ENCODE measurements at regions not wholly inside any gene's neighbourhood (a gene's known extent, or its start where the extent isn't known, plus 50 kb on each side); places are given as distances from the start of the nearest gene placed in this dataset.
A peak's percentile ranks its signal among the peaks of the same experiment; 100 is the strongest.

DNA sequence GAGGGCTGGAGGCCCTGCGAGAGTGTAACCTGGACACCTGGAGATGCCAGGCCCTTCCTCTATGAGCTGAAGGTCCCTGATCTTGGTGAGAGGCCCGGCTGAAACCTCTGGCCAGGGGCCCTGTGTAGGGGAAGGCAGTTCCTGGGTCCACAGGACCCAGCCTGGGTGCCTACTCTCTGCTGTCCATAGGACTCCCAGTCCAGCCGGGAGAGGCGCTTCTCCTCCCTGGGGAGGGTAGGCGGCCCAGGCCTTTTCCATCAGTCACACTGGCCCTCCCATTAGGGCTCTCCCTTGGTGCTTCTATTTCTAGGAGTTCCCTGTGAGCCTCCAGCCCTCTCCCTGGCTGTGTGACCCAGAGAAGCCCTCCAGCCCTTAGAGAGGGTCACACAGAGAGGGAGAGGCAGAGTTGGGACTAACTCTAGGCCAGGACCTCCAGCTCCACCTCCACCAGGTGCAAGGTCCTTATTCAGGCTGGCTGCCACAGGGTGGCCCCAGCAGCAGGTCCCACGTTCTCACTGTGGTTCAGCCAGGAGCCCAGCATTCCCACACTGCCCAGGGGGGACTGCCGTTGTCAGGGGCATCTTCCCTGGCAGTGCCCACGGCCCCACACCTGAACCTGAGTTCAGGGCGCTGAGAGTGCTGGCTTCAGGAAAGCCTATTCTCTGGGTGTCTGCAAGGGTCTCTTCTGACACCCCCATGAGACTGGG lies 146.8 kb downstream of the SMAD6 start:
- no peak for DNase-seq

DNA sequence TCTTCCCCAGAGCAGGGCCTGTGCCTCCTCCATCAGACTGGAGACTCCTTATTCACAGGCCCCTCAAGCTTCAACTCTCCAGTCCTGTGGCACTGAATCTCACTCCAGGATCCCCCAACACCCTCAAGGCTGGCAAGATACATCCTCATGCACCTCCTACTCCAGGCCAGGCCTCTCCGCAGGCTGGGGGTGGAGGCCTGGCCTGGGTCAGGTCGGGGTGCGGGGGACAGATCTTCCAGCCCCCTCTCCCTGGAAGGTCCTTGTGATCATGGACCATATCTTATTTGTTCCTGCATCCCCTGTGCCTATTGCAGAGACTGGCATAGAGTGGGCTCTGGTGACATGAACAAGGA lies 147.3 kb downstream of the SMAD6 start:
- DNase-seq: no peak

DNA sequence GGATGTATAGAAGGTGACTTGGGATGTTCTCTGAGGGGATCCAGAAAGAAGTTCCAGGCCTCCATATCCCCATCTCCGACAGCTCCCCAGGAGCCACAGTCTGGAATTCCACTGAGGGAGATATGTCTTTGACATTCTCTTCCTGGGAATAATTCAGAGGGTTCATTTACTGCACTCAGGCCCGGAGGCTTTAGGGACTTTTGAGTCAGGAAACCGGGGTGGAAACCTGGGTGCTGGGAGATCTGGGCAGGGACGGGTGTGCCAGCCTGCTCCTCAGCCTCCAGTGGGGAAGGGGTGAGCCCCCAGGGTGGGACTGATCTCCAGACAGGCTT lies 147.7 kb downstream of the SMAD6 start:
- DNase-seq: no peak

DNA sequence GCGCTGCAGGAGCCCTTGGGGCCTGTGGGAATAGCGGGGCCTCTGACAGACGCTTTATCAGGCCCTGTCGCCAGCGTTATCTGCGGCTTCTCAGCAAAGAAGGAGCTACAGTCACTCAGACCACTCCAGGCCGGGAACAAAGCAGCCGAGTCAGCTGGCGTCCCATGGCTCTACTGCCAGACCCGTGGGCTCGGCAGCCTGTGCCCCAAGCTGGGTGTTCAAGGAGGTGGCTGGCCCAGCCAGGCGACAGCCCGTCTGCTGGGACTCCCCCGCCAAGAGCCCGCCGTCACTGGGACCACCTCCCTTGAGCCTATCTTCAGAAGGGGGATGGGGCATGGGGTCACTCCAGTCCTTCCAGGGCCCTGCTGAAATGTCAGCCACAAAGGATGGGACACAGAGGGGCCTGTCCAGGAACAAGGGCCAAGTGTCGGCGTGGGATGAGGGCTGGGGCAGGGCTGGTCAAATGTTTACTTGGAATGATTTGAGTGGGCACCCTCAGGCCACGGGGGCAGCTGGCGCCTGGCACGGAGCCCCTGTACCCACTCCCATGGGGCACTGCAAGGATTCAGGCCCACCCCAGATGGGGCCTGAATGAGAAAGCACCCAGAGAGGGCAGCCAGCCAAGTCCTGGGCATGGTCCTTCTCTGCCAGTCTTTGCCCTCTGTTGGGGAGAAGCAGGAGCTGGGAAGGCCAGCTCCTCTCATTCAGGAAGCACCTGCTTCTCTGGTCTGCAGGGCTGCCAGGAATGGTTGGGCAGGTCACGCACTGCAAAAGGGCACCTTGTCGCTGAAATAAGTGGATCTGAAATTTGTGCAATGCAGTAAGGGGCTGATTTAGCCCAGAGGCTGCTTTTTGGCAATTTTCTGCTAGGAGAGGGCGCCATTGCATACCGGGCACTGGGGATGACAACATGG lies 148.3 kb downstream of the SMAD6 start:
- DNase-seq: no peak

DNA sequence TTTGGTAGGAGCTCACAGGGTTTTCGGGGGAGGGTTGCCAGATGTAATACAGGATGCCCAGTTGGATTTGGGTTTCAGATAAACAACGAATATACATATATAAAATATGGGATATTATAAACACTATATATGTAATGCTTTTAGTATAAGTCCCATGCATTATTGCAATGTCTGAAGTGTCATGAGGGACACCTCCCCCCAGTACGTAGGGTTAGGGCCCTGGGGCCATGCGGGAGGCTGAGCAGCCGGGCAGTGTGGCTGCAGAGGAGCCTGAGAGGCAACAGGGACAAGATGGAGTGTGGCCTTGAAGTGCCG lies 148.9 kb downstream of the SMAD6 start:
- DNase-seq: no peak

DNA sequence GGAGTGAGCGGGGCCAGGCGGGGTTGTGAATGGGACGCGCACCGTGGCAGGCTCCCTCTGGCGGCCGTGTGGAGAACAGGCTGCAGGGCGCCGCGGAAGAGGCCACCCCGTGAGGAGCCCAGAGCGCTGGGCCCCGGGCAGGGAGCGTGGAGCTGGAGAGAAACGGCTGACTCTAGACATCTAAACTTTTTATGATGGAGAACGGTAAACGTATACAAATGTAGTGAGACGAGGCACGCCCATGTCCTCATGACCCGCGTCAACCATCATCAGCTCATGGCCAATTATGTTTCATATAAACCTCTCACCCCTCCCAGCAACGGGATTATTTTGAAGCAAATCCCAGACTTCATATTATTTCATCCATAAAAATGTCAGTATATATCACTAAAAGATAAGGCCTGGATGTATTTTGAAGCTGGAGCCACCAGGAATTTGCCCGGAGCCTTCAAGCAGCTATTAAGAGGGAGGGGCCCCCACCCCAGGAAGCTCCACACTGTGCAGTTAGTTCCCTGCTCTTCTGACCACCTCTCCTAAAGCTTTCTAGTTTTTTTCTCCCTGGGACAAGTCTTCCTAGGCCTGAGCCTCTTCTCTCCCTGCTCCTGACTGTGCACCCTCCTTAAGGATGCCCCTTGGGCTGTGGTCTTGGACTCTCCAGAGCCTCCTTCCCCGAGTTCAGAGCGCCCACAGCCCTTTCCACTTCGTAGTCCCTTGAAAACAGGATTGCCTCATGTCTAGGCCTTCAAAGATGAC lies 149.5 kb downstream of the SMAD6 start:
- peak; percentile 65 for DNase-seq

DNA sequence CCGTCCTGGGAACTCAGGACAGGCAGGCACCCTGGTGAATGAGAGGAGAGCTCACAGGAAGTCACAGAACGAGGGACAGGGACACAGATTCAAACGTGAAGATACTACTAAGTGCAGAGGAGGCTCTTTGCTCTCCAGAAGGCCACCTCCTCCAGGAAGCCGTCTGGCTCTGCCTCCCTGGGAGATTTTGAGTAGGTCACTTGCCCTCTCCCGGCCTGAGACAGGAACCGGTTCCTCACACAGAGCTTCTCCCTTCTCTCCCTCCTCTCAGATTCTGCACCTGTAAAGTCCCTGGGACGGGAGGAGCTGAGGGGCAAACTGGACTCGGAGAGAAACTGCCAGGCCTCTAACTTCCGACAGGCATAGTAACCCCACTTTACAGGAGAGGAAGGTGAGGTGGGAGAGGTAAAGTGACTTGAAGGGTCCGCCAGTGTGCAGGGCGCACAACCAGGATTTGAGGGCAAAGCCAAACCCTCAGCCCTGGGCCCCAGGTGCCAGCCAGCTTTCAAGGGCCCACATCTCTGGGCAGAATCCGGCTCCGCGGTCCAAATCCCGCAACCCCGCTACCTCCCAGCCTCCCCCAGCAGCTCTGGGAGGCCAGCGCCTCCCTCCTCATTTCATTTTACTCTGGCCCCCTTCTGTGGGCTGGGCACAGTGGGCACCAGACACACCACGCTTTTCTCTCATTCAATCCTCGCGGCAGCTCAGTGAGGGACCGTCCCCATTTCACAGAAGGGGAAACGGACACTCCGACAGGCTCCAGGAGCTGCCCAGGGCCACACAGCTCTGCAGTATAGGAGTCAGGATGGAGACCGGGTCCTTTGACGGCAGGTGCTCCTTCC lies 150.2 kb downstream of the SMAD6 start:
- no peak for DNase-seq

DNA sequence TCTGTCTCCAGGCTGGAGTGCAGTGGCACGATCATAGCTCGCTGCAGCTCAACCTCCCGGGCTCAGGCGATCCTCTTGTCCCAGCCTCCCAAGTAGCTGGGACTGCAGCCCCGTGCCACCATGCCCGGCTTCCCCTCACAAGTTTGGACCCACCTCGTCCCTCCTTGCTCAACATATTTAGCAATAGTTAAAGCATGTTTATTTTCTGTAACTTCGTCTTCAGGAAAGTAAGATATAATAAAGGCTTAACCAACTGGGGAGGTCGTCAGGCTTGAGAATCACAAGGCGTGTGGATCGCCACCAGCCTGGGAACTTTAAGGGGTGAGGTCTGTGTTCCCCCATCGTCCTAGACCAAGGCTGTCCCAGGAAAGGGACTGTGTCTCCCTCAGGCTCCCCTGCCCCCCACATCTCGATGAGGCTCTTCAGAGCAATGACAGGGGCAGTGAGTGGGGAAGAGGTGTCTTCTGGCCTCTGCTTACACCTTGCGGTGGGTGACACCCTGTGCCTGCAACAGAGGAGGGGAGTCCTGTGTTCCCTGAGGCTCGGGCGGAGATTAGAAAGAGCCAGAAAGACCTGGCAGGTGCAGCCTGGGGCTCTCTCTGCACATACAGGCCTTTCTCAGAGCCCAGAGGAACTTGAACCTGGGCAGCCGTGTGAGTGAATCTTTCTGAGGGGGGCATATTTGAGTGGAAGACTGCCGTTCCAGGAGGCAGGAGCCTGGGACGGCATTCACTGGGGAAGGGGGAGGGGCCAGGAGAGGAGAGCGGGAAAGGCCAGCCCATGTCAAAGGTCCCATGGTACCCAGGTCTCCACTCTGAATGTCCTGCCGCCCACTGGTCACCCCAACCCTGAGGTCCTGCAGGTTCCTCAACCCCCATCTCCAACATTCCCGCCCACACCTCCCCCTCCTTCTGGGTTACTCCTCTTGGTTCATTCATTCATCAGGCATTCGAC lies 152.3 kb downstream of the SMAD6 start:
- no peak for DNase-seq

DNA sequence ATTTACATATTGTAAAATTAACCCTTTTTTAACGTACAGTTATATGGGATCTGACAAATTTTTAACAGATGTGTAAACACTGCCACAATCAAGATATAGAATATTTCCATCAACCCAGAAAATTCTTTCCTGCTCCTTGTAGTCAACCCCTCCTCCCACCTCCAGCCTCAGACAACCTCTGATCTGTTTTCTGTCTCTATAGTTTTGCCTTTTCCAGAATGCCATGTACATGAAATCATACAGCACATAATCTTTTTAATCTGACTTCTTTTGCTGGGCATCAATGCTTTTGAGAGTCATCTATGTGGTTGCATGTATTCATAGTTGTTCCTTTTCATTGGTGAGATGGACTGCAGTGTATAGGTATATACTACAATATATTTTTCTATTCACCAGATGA lies 153.0 kb downstream of the SMAD6 start:
- no peak for DNase-seq

DNA sequence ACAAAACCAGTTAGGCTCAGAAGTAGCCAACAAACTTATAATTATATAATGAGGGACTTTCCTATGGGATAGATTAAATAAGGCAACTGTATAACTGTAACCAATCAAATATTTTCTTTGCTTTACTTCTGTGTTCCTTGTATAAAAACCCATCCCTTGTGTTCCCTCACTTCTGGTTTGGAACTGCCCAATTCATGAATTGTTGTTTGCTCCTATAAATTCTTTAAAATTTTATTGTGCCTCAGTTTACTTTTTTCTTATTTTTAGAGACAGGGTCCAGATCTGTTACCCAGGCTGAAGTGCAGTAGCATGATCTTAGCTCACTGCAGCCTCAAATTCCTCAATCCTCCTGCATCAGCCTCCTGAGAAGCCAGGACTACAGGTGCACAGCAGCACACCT lies 155.7 kb downstream of the SMAD6 start:
- DNase-seq: no peak

DNA sequence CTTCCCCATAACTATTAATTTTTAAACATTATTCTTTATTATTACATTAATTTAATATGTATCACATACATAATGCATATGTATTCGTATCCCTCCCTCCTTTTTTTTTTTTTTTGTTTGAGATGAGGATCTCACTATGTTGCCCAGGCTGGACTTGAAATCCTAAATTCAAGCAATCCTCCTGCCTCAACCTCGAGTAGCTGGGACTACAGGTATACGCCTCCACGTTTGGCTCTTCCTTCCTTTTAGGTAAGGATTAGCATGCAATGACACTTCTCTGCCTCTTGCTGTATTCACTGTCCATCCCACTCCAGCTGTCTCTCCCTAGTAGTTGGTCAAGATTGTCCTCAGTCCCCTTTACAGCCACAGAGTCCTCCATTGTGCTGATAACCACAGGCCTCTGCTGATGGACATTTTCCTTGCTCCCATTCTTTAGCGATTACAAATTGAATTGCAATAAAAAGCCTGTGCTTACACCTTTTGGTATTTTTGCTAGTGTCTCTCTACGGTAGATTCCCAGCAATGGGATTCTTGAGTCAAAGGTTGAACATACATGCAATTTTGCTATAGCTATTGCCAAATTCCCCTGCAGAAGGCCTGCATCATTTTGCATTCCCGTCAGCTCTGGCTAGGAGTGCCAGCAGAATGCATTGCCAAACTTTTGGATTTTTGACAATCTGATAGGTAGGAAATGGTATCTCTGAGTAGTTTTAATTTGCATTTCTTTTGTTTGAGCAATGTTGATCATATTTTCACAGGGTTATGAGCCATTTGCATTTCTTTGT lies 156.6 kb downstream of the SMAD6 start:
- DNase-seq: no peak

DNA sequence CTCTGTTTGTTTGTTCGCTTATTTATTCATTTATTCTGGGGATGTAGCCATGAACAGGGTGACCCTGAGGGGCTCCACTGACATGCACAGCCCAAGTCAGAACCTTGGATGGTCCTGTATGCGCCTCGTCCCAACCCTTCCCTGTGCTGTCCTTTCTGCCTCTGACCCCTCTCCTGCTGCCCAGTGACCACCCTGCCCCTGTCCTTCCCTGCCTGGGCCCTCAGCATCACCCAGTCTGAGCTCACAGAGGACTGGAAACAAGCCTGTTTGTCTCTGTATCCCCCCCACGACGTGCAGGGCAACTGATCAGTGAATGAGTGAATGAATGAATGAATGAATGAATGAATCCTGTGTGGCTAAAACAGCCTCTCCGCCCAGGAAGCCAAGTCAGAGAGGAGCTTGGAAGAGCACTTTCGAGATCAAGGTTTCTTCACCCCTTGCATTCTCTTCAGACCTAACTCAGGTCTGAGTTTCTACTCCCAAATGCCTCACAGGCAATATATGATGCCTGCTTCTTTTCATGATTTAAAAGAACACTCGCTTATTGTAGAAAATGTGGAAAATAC lies 157.7 kb downstream of the SMAD6 start:
- no peak for DNase-seq

DNA sequence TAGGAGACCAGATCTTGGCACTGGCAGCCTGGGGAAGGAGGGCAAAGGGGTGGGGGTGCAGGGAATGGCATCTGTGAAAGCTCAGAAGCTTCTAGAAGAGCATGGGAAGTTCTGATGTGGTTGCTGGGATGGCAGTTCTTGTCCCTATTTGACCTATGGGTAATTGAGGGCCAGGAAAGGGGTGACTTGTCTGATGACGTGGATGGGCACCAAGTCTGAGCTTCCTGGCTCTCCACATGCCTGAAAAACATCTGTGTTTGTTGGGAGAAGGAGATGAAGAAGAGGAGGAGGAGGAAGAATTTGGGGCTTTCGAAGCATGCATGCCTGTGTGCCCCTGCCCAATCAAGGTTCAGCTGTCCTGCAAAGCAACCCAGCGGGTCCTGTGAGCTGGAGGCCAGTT lies 158.8 kb downstream of the SMAD6 start:
- DNase-seq: no peak

DNA sequence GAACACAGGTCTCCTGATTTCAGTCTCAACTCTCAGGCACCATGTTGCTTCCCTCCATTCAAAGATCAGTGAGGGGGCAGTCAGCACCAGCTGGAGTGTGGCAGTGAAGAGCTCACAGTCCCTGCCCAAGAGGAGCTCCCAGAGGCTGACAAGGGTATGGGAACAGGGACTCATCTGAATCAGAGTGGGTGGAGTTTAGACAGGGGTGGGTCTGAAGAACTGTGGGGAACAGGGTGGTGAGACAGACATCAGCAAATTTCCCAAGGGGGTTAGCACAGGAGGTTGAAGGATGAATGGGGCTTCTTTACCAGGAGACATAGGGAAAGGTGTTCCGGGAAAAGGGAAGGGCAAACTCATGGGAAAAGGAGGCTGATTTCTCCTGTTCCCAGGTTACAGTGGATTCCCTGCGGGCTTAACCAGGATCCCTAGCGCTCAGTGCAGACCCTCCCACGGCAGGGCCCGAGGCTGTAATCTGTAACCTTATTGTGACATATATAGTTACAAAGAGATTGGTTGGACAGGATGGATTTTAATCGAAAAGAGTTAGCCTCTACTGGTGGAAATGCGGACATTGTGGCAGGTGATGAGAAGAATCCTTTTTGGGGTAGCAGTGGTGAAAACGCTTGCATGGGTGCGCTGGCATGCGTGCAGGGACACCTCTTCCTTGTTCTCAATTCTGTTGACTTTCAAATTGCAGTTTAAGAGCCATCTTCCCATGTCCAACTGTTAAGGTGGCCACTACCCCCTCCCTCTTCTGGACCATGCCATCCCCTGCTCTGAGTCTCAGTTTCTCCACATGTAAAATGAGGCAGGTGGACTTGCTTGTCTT lies 160.3 kb downstream of the SMAD6 start:
- DNase-seq: no peak

DNA sequence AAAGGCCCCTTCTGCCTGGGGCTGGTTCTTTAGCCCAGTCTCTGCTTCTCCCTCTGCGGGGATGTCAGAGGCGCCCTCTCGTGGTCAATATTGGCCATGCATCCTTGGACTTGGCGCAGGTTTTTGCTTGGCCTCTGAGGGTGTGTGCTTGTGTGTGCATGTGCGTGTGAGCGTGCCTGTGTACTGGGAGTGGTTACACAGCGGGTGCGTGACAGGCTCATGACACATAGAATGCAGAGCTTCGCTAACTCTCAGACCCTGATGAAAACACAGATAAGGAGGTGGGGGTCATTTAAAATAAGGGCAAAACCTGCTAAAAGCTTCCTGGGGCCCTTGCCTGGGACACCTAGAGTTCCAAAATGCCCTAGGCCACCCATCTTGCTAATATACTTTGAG lies 160.9 kb downstream of the SMAD6 start:
- DNase-seq: peak; percentile 56

DNA sequence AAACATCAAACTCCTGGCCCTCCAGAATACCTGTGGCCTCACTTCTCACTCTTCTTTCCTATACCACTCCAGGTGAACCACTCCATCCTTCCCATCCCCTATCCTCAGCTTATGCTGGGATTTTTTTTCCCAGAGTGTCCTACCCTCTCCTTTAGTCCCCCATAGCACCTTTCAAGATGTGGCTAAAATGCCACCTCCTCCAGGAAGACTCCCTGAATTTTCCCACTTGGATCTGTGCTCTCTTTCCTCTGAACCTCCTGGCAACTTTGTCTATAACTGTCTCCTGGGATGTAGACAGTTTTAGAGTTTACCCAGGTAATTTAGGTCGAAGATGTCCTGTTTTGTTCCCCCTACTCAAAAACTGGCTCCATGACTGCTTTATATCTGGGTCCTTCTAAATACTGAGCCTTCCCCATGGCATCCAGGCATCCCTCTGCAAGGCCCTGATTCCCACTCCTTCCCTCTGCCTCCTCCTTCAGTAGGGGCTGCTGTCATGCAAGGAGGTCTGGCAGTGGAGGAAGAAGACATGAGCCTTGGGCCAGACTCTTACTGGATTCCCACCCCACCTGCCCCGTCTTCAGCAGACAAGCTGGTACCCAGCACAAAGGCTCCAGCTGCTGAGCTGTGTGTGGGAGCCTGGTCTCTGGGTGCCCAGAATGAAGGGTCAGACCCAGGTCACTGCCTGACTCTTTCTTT lies 161.5 kb downstream of the SMAD6 start:
- DNase-seq: no peak

DNA sequence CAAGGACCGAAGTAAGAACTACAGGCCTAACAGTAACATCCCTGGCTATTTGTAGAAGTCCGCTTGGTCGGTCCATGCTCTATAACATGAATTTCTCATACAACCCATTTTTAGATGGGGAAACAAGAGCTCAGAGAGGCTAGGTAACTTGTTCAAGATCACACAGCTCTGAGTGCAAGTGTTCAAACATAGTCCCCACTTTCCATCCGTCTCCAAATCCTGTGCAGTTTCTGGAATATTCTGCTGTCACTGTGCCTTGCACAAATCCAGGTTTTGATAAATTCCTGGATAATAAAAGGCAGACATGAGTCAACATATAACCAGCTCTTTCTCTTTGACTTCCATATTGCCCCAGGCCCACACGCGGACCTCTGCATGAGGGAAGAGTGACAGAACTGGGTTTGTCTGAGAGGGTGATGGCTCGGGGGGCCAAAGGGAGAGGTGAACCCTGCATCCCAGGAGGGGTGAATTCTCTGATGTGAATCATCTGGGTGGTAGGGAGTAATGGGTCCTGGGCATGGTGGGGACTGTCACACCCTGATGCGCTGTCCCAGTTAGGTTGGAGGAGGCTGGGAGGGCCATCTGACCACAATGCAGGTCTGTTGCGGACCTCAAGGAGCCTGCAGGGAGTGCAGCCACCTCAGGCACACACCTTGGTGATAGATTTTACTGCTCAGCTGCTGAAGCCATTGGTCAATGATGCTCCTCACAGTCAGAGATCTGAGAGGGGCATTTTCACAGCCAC lies 162.2 kb downstream of the SMAD6 start:
- no peak for DNase-seq

DNA sequence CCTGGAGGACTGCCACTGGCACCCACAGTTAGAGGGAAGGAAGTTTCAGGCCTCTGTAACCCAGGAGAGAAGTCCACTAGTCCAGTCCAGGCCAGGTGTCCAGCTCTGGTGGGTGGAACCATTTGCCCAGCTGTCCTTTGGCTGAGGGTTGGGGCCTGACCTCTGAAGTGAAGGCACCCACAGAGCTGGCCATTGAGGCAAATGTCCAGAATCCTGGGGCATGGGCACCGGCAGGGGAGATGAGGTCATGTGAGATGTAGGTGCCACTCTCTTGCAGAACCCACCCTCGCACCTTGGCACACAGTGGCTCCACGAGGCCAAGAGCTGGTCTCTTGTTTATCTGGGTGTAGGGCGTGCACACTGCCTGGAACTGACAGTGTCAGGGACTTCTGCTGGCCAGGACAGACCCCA lies 162.8 kb downstream of the SMAD6 start:
- DNase-seq: no peak

Data from NCI-H146 (cell line).